ENCODE measurements at regions not wholly inside any gene's neighbourhood (a gene's known extent, or its start where the extent isn't known, plus 50 kb on each side); places are given as distances from the start of the nearest gene placed in this dataset.
"Not testable (repeated sequence)": the region's sequence is repeated elsewhere in the genome, so short reads cannot be mapped to it uniquely, and the experiment has no call there.

DNA sequence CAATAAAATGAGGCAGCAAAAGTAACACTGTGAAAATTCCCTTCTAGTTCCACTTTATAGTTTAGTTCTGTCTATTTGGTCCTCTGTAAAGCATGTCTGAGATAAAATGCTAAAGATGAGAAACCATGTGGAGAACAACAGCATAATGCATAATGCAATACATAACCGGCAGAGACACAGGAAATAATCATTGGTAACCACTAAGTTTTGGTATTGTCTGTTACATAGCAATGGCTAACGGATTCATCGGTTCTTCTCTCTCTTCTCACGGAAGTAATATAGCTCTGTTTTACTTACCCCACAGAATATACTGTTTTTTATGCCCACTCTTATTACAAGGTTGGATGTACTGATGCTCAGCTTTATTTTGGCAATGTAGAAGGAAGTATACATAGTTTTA, 158.9 kb downstream of the FAM174A start:
- DNase-seq (ENCODE audit: low spot score), result no peak

DNA sequence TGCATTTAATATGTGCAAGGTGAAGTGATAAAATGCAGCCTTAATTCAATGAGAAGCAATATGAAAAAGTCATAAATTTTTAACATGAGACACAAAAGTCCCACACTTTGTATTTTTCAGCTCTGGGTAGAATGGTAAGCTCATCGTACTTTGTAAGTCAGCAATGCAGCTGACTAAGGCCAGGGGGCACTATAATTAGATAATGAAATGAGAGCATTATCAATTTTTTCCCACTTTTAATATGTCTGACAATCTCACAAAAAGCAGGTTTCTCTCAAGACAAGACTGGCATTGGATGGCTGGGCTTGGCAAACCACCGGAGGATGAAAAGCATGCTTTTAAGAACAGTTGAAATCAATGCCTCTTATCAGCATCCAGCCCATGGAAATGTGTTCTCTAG, 162.8 kb downstream of the FAM174A start:
- DNase-seq (ENCODE audit: low spot score), result no peak

DNA sequence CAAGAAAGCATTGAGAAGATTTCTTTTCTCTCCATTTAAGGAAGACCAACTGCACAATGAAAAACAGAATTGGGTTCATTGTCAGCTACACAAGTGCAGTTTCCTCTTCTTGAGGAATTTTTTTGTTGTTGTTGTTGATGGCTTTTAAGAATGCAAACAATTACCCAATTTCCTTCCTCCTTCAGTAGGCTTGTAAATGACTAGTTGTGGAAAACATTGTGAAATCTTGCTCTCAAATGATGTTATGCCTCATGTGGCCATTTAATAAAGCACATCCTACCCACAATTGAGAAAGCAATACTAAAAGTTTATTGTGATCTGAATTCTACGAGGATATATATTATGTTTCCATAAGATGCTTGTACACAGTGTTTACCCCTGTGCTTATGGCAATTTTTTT, 171.6 kb downstream of the FAM174A start:
- no peak for DNase-seq (ENCODE audit: low spot score)

DNA sequence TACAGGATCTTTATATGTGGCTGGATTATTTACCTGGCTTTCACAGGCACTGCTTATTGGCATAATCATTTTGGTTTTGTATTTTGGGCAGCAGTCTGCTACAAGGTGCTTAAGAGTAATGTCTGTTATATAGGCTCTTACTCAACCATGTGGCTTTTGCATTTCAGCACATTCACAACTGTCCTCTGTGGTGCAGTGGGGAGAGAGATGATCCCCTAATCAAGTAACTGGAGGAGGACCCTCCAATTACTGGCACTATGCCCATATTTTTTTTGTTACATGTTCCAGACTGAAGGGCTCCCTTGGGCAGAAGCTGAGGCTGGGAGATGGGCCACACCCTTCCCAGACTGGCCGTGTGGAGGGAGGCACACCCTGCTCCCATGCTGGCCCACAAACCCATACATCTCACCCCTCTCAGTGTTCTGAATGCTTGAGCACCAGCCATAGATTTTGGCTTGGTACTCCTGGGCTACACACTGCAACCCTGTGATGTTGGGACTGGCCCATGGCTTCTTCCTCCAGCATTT, 173.5 kb downstream of the FAM174A start:
- DNase-seq (ENCODE audit: low spot score), result no peak

DNA sequence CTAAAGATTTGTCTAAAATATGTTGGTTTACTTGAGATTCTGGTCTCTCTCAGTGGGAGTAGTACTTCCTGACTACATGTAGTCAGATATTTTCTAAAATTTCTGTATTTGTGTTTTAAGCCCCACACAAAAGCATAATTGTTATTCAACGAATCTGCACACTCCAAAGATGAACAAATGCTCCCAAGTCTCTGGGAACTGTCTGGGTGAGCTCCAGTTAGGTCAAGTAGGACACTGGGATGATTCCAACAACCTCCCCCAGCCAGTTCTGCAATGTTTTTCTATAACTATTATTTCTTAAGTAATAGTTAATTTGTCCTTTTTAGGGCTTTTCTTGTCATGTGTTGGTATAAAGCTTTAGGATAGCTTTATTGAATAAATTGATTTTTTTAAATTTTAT, 174.6 kb downstream of the FAM174A start:
- no peak for DNase-seq (ENCODE audit: low spot score)

DNA sequence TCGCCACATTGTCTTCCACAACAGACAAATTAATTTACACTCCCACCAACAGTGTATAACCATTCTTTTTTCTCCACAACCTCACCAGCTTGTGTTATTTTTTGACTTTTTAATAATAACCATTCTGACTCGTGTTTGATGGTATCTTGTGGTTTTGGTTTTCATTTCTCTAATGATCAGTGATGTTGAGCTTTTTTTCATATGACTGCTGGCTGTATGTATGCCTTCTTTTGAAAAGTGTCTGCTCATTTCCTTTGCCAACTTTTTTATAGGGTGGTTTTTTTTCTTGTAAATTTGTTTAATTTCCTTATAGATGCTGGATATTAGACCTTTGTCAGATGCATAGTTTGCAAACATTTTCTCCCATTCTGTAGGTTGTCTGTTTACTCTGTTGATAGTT, 179.6 kb downstream of the FAM174A start:
- DNase-seq (ENCODE audit: low spot score), result not testable (repeated sequence)

DNA sequence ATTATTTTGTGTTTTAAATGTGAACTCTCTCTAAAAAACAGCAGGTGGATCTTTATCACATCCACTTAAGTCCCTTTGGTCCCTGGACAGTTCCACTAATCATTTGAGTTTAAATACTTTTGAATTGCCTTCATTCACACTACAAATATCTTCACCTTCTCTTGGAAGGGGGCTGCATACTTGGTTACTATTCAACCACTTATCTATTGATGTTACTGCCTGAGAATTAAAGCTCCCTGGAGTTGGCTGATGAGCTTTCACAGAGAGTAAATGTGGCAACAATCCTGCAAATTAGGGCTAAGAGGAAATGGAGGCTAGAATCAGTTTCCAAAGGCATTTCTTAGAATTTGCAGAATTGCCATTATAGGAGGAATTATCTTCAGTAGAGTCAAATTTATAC, 180.4 kb downstream of the ST8SIA4 start:
- DNase-seq (ENCODE audit: low spot score), result no peak

DNA sequence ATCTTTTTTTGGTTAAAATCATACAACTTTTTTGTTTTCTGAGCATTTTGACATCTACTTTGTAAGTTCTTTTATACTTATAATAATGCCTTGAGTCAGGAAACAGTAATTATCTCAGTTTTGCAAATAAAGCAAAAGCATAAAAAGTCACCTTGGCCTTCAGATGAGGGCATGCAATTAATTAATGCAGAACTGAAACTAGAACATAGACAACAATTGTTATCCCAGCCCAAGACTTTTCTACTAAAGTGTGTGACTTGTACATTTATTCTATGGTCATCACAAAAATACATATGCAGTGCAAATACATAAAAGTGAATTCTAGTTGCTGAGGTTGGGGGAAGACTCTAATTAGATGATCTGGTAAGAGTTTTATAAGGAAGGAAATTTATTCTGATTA, 179.9 kb downstream of the ST8SIA4 start:
- DNase-seq (ENCODE audit: low spot score), result no peak

DNA sequence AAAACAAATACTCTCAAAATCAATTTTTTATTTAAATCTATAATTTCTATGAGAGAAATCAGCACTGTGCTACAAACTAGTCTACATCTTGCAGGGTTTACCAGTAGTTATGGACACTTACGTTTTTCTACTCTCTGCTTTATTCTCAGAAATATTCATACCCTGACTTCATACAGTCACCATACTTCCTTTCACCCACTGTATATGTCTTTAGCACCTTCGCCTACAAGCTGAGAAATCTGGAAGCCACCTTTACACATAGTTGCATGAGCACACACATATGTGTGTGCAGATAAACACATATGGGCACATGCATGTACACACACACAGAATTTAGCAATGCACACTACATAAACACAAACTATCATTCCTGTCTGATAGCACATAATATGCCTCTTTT, 177.0 kb downstream of the ST8SIA4 start:
- no peak for DNase-seq (ENCODE audit: low spot score)

DNA sequence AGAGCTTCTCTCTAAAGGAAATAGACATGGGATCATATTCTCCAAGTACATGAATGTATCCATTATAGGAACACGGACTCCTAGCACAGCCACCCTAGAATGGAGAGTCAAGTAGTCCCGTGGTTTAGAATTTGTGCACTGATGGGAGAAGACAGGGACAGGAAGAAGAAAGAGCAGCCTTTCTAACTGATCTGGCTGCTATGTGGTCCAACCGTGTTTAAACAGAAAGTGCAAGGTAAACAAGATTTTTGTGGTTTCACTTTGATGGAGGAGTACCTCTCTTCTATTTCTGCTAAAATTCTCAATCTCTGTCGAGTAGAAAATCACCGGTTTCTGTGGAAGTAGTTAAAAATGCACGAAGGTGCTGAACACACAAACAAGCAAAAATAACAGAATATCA, 171.3 kb downstream of the ST8SIA4 start:
- peak; percentile 8 for DNase-seq (ENCODE audit: low spot score)

DNA sequence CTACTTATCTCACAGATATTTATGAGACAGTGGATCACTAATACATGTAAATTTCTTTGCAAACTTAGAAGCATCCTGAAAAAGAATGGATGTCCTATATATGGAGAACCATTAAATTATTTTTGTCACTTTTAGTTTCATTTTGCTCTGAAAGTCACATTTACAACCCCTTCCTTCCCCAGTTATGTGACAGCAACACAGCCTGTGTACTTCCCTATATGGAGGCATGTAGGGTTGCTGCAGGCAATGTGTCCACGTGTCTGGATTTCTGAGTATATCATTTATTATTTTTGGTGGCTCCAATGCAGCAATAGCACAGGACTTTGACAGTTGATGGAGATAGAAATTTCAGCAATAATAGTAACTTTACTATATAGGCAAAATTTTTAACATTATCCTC, 156.4 kb downstream of the ST8SIA4 start:
- peak; percentile 2 for DNase-seq (ENCODE audit: low spot score)

DNA sequence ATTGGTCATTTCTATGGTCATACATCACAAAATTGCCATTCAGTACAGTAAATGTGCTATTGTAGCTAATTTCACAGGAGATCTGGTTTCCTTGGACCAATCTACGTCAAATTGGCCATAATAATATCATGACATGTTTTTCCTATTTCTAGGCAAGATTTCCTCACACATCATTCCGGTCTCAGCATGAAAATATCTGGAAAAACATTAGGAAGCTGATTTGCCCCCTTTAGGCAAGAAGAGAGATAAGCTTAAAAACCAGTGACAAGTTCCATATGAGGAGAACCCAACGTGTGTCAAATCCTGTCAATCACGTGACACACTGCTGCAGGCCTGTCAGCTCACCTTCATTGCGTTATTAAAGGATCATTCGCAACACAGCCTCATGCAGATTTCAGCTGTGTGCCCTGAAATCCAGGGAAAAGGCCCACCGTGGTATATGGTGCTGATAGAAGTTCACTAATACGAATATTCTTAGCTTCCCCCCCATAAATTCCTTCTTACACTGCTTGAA, 153.3 kb downstream of the ST8SIA4 start:
- DNase-seq (ENCODE audit: low spot score), result no peak

DNA sequence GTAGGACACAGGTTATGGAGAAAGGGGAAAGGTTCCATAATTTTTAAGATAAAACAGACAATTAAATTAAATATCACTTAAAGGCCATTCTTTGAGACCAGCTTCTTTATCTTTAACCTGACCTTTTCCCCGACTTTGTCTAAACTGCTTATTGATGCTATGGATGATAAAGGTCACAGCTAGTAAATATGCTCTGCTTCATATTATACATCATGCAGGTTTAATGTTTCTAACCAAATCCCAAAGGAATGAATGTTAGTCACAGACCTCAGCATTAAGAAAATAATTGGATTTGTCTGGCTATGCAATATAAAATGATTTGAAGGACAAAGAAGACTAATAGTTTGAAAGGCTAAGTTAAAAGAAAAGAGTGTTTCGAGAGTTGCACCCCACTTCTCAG, 147.6 kb downstream of the ST8SIA4 start:
- no peak for DNase-seq (ENCODE audit: low spot score)

Data from germinal center (tissue), 1 donor.